Skin epidermis (tissue), 12 donors: ENCODE measurements at regions not wholly inside any gene's neighbourhood (a gene's known extent, or its start where the extent isn't known, plus 50 kb on each side); places are given as distances from the start of the nearest gene placed in this dataset.
"Not testable (repeated sequence)": the region's sequence is repeated elsewhere in the genome, so short reads cannot be mapped to it uniquely, and the experiment has no call there.

Experiments used
- H3K27ac ChIP-seq, 21 experiments: fragments of 200-600 bp; sonication (generic) in 11 of 21; one replicate each; pipeline ENCODE4 v1.5.0; 2020; ENCODE audit warnings: mild to moderate bottlenecking in 3 of 21, inconsistent platforms in 2 of 21, moderate library complexity in 2 of 21
- H3K4me3 ChIP-seq, 7 experiments: fragments of 200-600 bp; sonication (generic) in 2 of 7; one replicate each; pipeline ENCODE4 v1.5.0; 2020; ENCODE audit warnings: inconsistent platforms in 2 of 7, mild to moderate bottlenecking in 2 of 7, moderate library complexity in 1 of 7

GRCh38 chr14:38616959-38617358, 361.1 kb upstream of the CLEC14A start:
- no peak overlapping the region for H3K4me3 ChIP-seq
- H3K27ac ChIP-seq, result no peak overlapping the region

- H3K4me3 ChIP-seq, result no peak overlapping the region
- no peak overlapping the region for H3K27ac ChIP-seq
Measured at GRCh38 chr14:38611928-38612327, 356.0 kb upstream of the CLEC14A start.

DNA sequence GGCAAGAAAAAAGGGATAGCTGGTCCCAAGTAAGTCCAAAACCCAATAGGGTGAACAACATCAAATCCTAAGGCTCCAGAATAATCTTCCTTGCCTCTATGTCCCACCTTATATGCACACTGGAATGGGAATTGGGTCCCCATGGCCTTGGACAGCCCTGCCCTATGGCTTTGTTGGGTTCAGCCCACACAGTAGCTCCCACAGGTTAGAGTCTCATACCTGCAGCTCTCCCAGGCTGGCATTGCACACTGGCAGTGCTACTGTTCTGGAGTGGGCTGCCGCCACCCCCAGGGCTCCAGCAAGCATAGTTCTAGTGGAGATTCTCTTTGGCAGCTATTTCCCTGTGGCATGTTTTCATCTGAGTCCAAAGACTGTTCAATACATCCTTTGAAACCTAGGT, 352.4 kb upstream of the CLEC14A start:
- no peak overlapping the region for H3K4me3 ChIP-seq
- H3K27ac ChIP-seq, result no peak overlapping the region

DNA sequence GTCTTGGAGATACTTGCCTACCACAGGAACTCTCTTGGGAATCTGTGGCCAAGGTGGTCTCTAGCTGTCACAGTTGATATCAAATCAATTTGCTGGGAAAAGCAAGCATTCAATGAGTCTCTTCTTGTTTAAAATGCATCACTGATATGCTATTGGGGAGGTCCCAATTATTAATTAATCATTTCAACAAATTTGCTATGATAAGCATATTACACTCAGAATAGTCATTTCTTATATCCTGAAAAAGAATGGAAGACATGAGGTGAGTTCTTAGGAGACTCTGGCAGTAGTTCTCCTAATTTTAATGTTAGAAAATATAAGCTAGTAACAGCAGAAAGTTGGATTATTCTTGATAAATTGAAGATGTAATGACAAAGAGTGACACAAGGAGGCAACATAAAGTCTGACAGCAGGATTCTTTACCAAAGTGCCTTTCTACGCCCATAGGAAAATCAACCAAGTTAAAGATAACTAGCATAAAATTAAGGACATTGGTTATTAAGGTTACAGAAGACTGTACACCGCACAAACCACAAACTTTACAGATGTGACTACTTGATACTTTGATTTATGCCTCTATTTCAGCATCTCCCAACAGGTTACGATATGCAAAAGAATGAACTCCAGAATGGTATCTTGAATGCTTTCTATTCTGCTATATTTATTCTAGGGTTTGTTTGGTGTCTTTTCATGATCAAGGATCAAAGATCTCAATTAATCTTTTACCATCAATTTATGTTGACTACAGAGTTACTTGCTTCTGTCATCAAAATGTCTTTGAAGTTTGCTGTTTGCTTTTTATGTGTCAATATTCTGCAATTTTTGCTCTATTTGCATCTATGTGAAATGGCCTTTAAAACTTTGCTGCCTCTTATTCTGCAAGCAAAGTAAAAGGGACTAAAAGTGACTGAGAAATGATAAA, 349.6 kb upstream of the CLEC14A start:
- Histone ChIP-seq H3K4me3 (no peak overlapping the region), H3K27ac (no peak overlapping the region)

DNA sequence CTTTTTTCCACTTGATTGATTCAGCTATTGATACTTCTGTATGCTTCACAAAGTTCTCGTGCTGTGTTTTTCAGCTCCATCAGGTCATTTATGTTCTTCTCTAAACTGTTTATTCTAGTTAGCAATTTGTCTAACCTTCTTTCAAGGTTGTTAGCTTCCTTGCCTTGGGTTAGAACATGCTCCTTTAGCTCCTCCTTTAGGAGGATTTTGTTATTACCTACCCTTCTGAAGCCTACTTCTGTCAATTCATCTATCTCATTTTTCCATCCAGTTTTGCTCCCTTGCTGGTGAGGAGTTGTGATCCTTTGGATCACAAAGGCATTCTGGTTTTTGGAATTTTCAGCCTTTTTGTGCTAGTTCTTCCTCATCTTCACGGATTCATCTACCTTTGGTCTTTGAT, 344.7 kb upstream of the CLEC14A start:
- H3K4me3 ChIP-seq, result not testable (repeated sequence)

GRCh38 chr14:38593476-38593875, 337.6 kb upstream of the CLEC14A start:
- H3K27ac ChIP-seq, result no peak overlapping the region
- no peak overlapping the region for H3K4me3 ChIP-seq

More for the DNA sequence above, 344.7 kb upstream of the CLEC14A start:
- H3K27ac ChIP-seq, result not testable (repeated sequence)

DNA sequence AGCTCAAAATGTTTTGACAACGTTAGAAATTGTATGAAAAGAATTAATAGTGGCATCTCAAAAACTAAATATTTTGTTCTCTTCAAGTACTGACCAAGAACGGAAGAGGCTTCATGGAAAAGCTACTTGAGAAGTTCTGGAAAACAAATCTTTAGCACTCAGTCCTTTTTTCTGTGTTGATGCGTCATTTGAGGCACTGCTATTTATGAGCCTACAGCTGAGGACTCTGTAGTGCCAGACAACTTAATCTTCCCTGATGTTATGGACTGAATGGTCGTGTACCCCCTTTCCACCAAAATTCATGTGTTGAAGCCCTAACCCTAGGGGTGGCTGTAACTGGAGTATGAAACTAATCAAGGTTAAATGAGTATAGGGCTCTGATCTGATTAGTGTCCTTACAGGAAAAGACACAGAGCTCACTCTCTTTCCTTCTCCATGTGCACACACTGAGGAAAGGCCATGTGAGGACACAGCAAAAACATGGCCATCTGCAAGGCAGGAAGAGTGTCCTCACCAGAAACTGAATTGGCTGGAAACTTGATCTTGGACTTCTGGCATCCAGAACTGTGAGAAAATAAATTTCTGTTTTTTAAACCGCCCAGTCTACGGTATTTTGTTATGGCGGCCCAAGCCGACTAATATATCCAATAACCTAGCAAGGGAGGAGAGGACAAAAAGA, 337.0 kb upstream of the CLEC14A start:
- Histone ChIP-seq H3K4me3 (no peak overlapping the region), H3K27ac (peak overlapping the region in 1 of 21 experiments; percentile 51)

DNA sequence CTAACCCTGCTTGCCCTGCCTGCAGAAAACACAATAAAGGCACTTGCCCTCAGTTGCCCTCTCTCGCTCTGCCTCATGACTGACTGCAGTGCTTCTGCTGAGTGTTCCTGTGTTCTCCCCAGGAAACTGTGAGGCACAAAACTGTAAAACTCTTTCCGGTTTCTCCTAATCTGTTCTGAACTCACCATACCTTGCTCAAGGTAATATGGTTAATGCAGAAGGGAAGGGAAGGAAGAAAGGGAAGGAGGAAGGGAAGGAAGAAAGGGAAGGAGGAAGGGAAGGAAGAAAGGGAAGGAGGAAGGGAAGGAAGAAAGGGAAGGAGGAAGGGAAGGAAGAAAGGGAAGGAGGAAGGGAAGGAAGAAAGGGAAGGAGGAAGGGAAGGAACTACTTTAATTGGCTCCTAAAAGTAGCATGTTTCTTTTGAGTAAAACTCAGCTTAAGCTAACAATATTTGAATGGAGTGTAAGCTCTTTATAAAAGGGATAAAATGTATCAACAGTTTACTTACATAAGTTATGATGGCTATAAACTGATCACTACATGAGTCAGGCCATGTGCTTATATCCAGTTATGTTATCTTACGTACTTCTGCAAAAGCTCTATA, 334.0 kb upstream of the CLEC14A start:
- Histone ChIP-seq H3K4me3 (no peak overlapping the region), H3K27ac (no peak overlapping the region)

DNA sequence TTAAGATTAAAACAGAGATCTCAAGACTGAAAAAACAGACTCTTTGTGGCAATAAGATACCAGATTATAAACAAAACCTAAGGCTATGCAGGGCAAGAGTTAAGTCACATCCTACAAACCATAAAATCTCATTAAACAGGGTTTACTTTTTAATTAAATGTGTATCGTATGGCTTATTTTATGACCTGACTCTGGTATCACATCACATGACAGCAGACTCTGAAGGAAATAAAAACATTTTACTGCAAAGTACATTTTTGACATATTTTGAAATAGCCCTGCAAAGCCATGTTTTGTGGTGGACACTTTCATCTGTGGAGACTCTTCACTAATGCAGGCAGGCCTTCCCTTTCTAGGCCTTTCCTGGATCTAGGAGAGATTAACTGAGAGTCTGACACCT, 327.6 kb upstream of the CLEC14A start:
- Histone ChIP-seq H3K27ac (no peak overlapping the region), H3K4me3 (no peak overlapping the region)

- H3K4me3 ChIP-seq, result no peak overlapping the region
- no peak overlapping the region for H3K27ac ChIP-seq
Measured at GRCh38 chr14:38578278-38578681, 322.4 kb upstream of the CLEC14A start.

- Histone ChIP-seq H3K27ac (no peak overlapping the region), H3K4me3 (no peak overlapping the region)
Measured at GRCh38 chr14:38567703-38568102, 311.8 kb upstream of the CLEC14A start.

- Histone ChIP-seq H3K4me3 (no peak overlapping the region), H3K27ac (no peak overlapping the region)
Measured at GRCh38 chr14:38561657-38562056, 305.8 kb upstream of the CLEC14A start.

- Histone ChIP-seq H3K4me3 (no peak overlapping the region), H3K27ac (no peak overlapping the region)
Measured at GRCh38 chr14:38559711-38560110, 303.8 kb upstream of the CLEC14A start.

DNA sequence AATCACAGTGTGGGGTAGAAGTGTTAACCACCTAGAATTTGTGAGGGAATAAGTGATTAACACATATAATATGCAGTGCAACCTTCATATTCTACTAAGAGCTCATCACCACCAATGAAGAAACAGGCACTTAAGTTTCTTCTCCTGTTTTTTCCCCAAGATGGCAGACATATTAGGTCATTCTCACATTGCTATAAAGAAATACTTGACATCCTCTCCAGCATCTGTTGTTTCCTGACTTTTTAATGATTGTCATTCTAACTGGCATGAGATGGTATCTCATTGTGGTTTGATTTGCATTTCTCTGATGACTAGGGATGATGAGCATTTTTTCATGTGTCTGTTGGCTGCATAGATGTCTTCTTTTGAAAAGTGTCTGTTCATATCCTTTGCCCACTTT, 301.5 kb upstream of the CLEC14A start:
- not testable (repeated sequence) for H3K4me3 ChIP-seq, H3K27ac ChIP-seq

GRCh38 chr14:38556252-38556651, 300.4 kb upstream of the CLEC14A start:
- Histone ChIP-seq H3K27ac (no peak overlapping the region), H3K4me3 (no peak overlapping the region)

- no peak overlapping the region for H3K27ac ChIP-seq
- H3K4me3 ChIP-seq, result no peak overlapping the region
Measured at GRCh38 chr14:38554026-38554425, 298.1 kb upstream of the CLEC14A start.

DNA sequence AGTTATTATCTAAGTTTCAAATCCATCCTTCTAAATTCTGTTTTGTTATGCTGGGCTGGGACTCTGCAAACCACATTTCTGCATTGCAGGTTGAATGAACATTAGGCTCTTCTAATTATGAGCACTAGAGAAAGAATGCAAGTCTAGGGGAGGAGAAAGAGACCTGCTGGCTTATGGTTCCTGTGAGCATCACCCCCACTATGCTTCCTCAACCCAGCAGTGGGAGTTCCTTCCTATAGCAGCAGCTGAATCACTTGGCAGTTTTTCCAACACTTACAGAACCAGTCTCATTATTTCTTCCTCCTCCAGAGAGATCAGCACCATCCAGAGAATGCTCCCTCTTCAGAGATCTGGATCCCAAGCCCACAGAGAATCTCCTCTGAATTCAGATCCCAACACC, 297.7 kb upstream of the CLEC14A start:
- Histone ChIP-seq H3K4me3 (no peak overlapping the region), H3K27ac (no peak overlapping the region)

DNA sequence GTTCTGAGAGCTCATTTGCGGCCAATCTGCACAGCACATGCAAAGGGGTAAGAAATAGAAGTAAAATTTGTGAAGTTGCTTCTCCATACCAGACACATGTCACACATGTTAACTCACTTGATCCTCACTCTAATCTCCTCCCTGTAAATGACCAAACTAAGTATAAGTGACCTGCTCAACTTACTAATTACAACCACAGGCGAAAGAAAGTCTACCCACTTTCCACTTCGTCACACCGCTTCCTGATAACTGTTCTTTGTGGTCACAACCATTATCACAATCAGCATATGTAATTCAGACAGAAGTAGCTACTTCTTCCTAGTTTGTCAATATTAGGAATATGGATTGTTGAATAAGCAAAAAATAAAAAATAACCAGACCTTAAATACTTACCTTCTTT, 293.7 kb upstream of the CLEC14A start:
- H3K4me3 ChIP-seq, result no peak overlapping the region
- H3K27ac ChIP-seq, result no peak overlapping the region

DNA sequence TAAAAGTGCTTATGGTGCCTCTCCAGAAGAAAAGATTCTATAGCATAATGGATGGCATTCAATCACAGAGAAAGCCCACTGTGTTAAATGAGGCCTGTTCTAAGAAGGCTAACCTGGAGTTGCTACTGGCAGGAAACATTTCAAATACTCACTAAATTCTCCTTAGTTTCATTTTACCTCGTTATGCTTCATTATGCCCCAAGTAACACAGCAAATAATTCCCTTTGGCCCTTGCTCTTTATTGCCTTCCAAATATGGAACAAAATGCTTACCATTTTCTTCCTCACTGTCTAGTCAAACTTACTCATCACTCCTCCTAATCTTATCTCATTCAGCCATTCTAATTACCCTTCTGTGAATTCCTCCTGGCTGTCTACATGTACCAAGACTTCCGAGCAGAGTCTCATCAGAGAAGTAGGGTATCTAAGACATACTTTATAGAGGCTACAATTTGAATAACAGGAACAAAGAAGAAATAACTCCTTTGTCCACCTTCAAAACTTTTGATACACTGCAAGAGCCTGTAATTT, 292.1 kb upstream of the CLEC14A start:
- H3K4me3 ChIP-seq, result no peak overlapping the region
- no peak overlapping the region for H3K27ac ChIP-seq

DNA sequence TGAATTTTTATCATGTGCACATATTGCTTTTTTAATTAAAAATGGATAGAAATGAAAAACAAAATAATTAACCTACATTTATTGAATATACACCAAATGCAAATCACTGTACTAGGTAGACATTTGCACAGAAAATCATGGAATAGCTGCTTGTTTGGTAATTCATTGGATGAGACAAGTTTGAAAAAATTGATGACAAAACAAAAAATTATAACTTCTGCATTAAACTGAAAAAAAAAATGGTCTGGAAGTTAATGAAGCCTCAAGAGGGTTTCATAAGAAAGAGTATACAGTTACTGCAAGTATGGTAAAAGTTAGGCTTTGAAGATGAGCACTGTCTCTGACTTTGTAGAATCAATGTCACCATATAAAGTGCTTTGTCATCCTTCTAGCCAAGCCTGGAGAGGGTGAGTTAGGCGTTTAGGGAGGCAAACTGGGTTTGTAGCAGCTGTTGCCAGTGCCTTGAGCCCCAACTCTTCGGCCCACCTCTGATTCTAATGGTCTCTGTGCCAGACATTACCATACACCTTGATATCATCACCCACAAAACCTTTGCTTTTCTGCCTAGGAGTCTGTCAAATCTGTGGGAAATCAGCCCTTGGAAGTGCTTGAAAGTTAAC, 291.1 kb upstream of the CLEC14A start:
- Histone ChIP-seq H3K27ac (no peak overlapping the region), H3K4me3 (no peak overlapping the region)
